ENCODE measurements at regions not wholly inside any gene's neighbourhood (a gene's known extent, or its start where the extent isn't known, plus 50 kb on each side); places are given as distances from the start of the nearest gene placed in this dataset.

DNA sequence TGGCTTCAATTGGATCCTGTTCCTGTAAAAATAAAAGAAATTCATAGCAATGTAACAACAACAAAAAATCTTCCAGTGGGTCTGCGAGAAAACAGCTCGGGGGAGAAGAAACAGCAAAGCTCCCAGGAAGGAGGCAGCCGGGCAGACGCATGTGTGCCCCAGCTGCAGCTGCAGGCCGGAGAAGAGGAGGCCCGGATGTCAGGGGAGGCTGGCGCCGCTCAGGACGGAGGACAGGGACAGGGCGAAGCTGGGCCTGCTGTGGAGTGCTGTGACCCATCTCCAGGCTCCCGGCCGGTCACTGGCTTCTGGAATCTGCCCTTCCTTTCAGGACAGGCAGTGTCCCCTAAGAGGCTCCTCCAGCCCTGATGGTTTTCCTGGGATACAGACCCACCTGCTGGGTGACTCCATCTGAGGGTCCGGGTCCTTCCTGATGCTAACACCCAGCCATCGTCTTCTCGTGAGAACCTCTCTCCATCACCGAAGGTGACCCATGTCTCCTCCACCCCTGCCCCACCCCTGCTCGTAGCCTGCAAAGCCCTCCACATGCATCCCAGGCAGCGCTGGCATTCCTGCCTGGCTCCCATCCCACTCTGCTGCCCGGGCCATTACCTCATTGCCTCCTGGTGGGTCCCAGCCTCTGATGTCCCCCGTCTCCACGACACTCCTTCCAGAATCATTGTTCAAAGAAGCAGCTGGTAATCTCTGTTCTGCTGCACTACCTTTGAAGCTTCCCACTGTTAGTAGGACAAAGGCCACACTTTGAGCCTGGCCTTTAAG, 145.4 kb upstream of the TWIST2 start:
- 77 to 94% methylated on average over 10 to 19 of the region's 21 CpGs for WGBS, 2 donors (ENCODE audit: low coverage in 1 of 2)
- no peak for ATAC-seq

DNA sequence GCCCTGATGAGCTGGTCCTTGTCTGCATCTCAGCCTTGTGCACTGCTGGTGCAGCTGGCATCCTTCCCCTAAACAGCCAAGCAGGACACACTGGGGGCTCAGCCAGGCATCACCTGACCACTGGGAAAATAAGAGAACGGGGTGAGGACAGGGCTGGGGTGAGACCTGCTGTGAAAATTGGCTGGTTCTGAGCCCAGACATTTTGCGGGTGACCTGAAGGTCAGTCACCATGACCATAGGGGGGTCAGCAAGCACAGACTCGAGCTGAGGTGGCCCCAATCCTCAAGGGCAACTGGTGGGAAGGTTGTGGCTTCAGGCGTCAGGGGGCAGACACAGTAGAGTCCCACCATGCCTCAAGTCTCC, 144.9 kb upstream of the TWIST2 start:
- H3K27ac ChIP-seq = peak overlapping the region in 1 of 4 donors; percentile 29
- no peak overlapping the region for H3K4me3 ChIP-seq
- TF ChIP-seq EP300 (IDR thresholded peaks at IDR 0.05) = no peak
- TF ChIP-seq POLR2AphosphoS5 (IDR thresholded peaks at IDR 0.05) = no peak
- TF ChIP-seq, protein P1, sequence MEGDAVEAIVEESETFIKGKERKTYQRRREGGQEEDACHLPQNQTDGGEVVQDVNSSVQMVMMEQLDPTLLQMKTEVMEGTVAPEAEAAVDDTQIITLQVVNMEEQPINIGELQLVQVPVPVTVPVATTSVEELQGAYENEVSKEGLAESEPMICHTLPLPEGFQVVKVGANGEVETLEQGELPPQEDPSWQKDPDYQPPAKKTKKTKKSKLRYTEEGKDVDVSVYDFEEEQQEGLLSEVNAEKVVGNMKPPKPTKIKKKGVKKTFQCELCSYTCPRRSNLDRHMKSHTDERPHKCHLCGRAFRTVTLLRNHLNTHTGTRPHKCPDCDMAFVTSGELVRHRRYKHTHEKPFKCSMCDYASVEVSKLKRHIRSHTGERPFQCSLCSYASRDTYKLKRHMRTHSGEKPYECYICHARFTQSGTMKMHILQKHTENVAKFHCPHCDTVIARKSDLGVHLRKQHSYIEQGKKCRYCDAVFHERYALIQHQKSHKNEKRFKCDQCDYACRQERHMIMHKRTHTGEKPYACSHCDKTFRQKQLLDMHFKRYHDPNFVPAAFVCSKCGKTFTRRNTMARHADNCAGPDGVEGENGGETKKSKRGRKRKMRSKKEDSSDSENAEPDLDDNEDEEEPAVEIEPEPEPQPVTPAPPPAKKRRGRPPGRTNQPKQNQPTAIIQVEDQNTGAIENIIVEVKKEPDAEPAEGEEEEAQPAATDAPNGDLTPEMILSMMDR (IDR thresholded peaks at IDR 0.05) = no peak
- TF ChIP-seq POLR2A (IDR thresholded peaks at IDR 0.05) = no peak
- no peaks in the 10 kb centered on the region for H3K36me3 ChIP-seq
- ATAC-seq = no peak
- no peaks in the 10 kb centered on the region for H3K27me3 ChIP-seq
- 100% methylated on average over 1 of the region's 4 CpGs; no CpG with 5 or more reads in 1 of the 2 donors for WGBS, 2 donors (ENCODE audit: low coverage in 1 of 2)
- H3K4me1 ChIP-seq = no peaks in the 10 kb centered on the region
- H3K9me3 ChIP-seq = no peaks in the 10 kb centered on the region

More for the DNA sequence above, 145.4 kb upstream of the TWIST2 start:
- TF ChIP-seq EP300 (IDR thresholded peaks at IDR 0.05) (no peak), POLR2AphosphoS5 (IDR thresholded peaks at IDR 0.05) (no peak), POLR2A (IDR thresholded peaks at IDR 0.05) (no peak)
- TF ChIP-seq, protein P1 (IDR thresholded peaks at IDR 0.05) = no peak
- no peaks in the 10 kb centered on the region for H3K36me3 ChIP-seq
- no peaks in the 10 kb centered on the region for H3K4me1 ChIP-seq
- no peaks in the 10 kb centered on the region for H3K27me3 ChIP-seq
- peak overlapping the region in 1 of 4 donors; percentile 29 for H3K27ac ChIP-seq
- no peaks in the 10 kb centered on the region for H3K9me3 ChIP-seq
- H3K4me3 ChIP-seq = no peak overlapping the region

DNA sequence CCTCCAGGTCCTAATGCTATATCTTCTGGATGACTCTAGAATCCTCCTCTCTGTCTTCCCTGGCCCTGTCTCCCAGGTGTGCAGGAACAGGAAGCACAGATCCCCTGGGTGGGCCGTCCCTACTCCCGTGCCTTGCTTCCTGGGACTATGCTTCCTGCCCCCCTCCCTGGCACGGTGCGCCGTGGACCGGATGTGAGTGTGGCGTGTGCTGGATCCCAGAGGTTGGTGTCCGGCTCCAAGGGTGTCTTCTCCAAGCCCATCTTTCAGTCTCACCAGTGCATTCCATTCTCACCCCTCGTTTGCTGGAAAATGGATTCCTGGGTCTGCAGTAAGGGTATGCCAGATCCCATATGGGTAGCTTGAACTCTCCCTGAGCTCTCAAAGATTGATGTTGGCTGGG, 144.4 kb upstream of the TWIST2 start:
- H3K4me1 ChIP-seq = no peaks in the 10 kb centered on the region
- no peak overlapping the region for H3K27ac ChIP-seq
- 89% methylated on average over 8 of the region's 9 CpGs; no CpG with 5 or more reads in 1 of the 2 donors for WGBS, 2 donors (ENCODE audit: low coverage in 1 of 2)
- no peaks in the 10 kb centered on the region for H3K27me3 ChIP-seq
- TF ChIP-seq, protein P1 (IDR thresholded peaks at IDR 0.05) = no peak
- TF ChIP-seq POLR2AphosphoS5 (IDR thresholded peaks at IDR 0.05) = no peak
- no peak for TF ChIP-seq EP300 (IDR thresholded peaks at IDR 0.05)
- TF ChIP-seq POLR2A (IDR thresholded peaks at IDR 0.05) = no peak
- H3K9me3 ChIP-seq = no peaks in the 10 kb centered on the region
- H3K36me3 ChIP-seq = no peaks in the 10 kb centered on the region
- no peak overlapping the region for H3K4me3 ChIP-seq
- ATAC-seq = no peak

DNA sequence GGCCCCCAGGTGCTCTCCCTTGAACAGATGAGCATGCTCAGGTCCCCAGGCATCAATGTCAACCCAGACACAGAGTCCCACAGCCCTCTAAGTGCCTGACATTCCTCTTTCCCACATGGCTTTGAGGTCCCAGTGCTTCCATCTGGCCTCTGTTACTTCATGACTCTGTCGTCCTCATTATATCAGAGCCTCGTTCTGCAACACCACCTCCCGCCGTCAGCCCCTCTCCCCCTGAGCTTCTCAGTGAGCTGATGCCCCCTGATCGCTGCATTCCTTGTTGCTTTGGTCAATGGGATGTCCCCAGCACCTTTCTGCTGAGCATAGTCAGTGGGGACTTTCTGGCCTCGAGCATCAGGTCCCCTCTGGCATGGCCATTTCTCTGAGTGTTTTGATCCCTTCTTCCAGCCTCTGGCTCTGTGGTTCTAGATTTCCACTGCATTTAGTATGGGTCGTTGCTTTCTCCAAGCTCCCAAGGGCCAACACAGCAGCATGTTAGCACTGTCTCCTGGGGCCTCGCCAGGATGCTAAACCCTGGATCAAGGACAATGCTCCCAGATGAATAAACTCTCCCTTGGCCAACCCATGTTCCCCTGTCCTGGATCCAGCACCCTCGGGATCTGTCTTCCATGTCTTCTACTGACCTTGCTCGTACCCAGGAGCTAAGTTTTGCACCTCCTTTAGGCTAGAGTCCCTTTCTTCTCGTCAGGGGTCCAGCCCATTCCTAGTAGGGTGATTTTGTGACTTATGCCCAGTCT, 143.2 kb upstream of the TWIST2 start:
- Histone ChIP-seq H3K27ac (no peak overlapping the region), H3K9me3 (no peaks in the 10 kb centered on the region), H3K4me1 (peaks cover 0 to 7% (median 0%) of the 10 kb centered on the region in 3 donors), H3K4me3 (no peak overlapping the region), H3K27me3 (no peaks in the 10 kb centered on the region), H3K36me3 (no peaks in the 10 kb centered on the region)
- no peak for TF ChIP-seq POLR2AphosphoS5 (IDR thresholded peaks at IDR 0.05)
- TF ChIP-seq, protein P1 (IDR thresholded peaks at IDR 0.05) = no peak
- TF ChIP-seq POLR2A (IDR thresholded peaks at IDR 0.05) = no peak
- no peak for TF ChIP-seq EP300 (IDR thresholded peaks at IDR 0.05)
- 91 to 92% methylated on average over 7 to 10 of the region's 11 CpGs for WGBS, 2 donors (ENCODE audit: low coverage in 1 of 2)
- no peak for ATAC-seq

Measured in gastroesophageal sphincter (tissue), 4 donors.